Nephron (organoid): ENCODE measurements at regions not wholly inside any gene's neighbourhood (a gene's known extent, or its start where the extent isn't known, plus 50 kb on each side); places are given as distances from the start of the nearest gene placed in this dataset.

Experiments used
- H3K27ac Mint-ChIP-seq, 3 experiments: 2 replicates each; pipeline ENCODE4 v1.8.0; 2020; ENCODE audit warnings: mixed read lengths in 3 of 3, mild to moderate bottlenecking in 2 of 3, moderate library complexity in 1 of 3
- H3K27me3 Mint-ChIP-seq: 2 replicates; pipeline ENCODE4 v1.8.0; 2021; ENCODE audit warnings: low read depth, mild to moderate bottlenecking, moderate library complexity, mixed read lengths
- H3K36me3 Mint-ChIP-seq: 2 replicates; pipeline ENCODE4 v1.8.0; 2020; ENCODE audit warnings: low read depth, mixed read lengths
- H3K4me1 Mint-ChIP-seq: 2 replicates; pipeline ENCODE4 v1.8.0; 2020; ENCODE audit warnings: mixed read lengths
- H3K4me3 Mint-ChIP-seq, 3 experiments: 2 replicates each; pipeline ENCODE4 v1.8.0; 2020; ENCODE audit warnings: mild to moderate bottlenecking in 3 of 3, mixed read lengths in 3 of 3, moderate library complexity in 2 of 3
- H3K9me3 Mint-ChIP-seq: 2 replicates; pipeline ENCODE4 v1.8.0; 2020; ENCODE audit warnings: mixed read lengths
- CTCF ChIP-seq, 3 experiments: fragments of 200-600 bp; sonication (generic); IDR thresholded peaks; one replicate each; pipeline ENCODE4 v1.5.0; 2021; ENCODE audit warnings: antibody characterized with exemption in 3 of 3; ENCODE audit not compliant: unreplicated experiment in 3 of 3

GRCh38 chr4:160877087-160877790, 1286.6 kb downstream of the FSTL5 start:
- H3K4me1 Mint-ChIP-seq = no peaks in the 10 kb centered on the region
- H3K27me3 Mint-ChIP-seq = peaks cover 4% of the 10 kb centered on the region
- no peak overlapping the region for H3K4me3 Mint-ChIP-seq
- peaks cover 2% of the 10 kb centered on the region for H3K9me3 Mint-ChIP-seq
- no peaks in the 10 kb centered on the region for H3K36me3 Mint-ChIP-seq
- no peak for TF ChIP-seq CTCF (IDR thresholded peaks at IDR 0.05; ENCODE audit: unreplicated experiment in 3 of 3)
- H3K27ac Mint-ChIP-seq = no peak overlapping the region

DNA sequence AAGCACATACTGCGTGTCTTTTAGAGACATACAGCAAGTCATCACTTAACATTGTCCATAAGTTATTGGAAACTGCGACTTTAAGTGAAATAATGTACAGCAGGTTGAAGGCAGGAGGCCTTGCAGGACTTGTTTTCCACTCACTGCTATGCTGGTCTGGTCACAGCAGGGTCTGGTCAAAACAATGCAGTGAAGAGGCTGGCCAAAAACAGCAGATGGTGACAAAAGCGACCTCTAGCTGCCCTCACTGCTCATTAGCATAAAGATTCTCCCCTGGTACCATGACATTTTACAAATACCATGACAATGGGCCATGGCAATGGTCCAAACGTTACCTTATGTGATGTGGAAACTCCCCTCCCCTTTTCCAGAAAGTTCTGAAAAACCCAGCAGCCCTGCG, 1283.6 kb downstream of the FSTL5 start:
- Mint-ChIP-seq H3K27ac (no peak overlapping the region), H3K4me3 (no peak overlapping the region)
- no peak for TF ChIP-seq CTCF (IDR thresholded peaks at IDR 0.05; ENCODE audit: unreplicated experiment in 3 of 3)

DNA sequence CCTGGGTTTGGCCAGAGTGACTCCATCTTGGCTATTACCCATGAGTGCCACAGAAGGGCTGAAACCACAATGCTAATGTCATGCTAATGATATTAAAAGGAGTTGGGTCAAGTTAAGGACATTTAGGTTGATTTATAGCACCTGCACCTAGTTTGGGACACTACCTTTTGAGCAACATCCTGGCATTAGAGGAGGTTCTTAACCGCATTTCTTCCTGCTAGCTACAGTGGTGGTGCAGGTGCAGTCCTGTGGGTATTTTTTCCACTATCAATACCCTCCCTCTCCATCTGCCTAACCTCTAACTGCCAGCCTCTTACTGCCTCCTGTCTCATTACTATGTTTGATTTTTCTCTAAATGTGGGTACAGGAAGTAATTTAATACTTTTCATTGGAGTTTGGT, 1276.1 kb downstream of the FSTL5 start:
- no peaks in the 10 kb centered on the region for H3K36me3 Mint-ChIP-seq

More for the DNA sequence above, 1283.6 kb downstream of the FSTL5 start:
- H3K4me1 Mint-ChIP-seq = no peaks in the 10 kb centered on the region
- H3K9me3 Mint-ChIP-seq = peaks cover 9% of the 10 kb centered on the region
- H3K36me3 Mint-ChIP-seq = no peaks in the 10 kb centered on the region
- peaks cover 4% of the 10 kb centered on the region for H3K27me3 Mint-ChIP-seq

GRCh38 chr4:160894128-160894527, 1269.7 kb downstream of the FSTL5 start:
- H3K4me1 Mint-ChIP-seq = no peaks in the 10 kb centered on the region
- no peak overlapping the region for H3K4me3 Mint-ChIP-seq
- H3K27me3 Mint-ChIP-seq = no peaks in the 10 kb centered on the region
- no peak overlapping the region for H3K27ac Mint-ChIP-seq
- no peaks in the 10 kb centered on the region for H3K36me3 Mint-ChIP-seq
- TF ChIP-seq CTCF (IDR thresholded peaks at IDR 0.05; ENCODE audit: unreplicated experiment in 3 of 3) = no peak
- no peaks in the 10 kb centered on the region for H3K9me3 Mint-ChIP-seq

More for the DNA sequence above, 1276.1 kb downstream of the FSTL5 start:
- Mint-ChIP-seq H3K27ac (no peak overlapping the region), H3K9me3 (peaks cover 6% of the 10 kb centered on the region), H3K27me3 (no peaks in the 10 kb centered on the region), H3K4me3 (no peak overlapping the region), H3K4me1 (no peaks in the 10 kb centered on the region)
- no peak for TF ChIP-seq CTCF (IDR thresholded peaks at IDR 0.05; ENCODE audit: unreplicated experiment in 3 of 3)

- no peaks in the 10 kb centered on the region for H3K4me1 Mint-ChIP-seq
- no peak for TF ChIP-seq CTCF (IDR thresholded peaks at IDR 0.05; ENCODE audit: unreplicated experiment in 3 of 3)
- H3K27ac Mint-ChIP-seq = peak overlapping the region in 2 of 3 experiments; percentile 4 to 25
- no peaks in the 10 kb centered on the region for H3K27me3 Mint-ChIP-seq
- H3K9me3 Mint-ChIP-seq = no peaks in the 10 kb centered on the region
- H3K4me3 Mint-ChIP-seq = no peak overlapping the region
- H3K36me3 Mint-ChIP-seq = no peaks in the 10 kb centered on the region
Measured at GRCh38 chr4:160894809-160895208, 1269.0 kb downstream of the FSTL5 start.

DNA sequence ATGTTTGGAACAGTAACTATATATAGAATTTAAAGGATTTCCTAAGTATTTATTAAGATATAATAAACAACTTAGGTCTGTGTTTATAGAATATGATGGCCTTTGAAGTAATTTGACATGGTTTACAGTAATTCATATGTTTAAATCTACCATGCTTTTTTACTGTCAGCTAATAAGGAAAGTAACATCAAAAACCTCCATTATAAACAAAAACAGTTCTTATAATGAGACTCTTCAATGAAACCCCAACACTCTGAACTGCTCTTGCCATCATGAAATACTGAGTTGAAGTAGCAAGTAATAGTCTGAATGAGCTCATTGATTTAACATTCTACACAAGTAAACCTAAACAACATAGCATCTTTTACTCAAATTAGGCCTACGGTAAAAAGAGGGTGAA, 1236.5 kb downstream of the FSTL5 start:
- Mint-ChIP-seq H3K4me3 (no peak overlapping the region), H3K27me3 (no peaks in the 10 kb centered on the region), H3K9me3 (no peaks in the 10 kb centered on the region), H3K27ac (no peak overlapping the region), H3K36me3 (no peaks in the 10 kb centered on the region), H3K4me1 (no peaks in the 10 kb centered on the region)
- no peak for TF ChIP-seq CTCF (IDR thresholded peaks at IDR 0.05; ENCODE audit: unreplicated experiment in 3 of 3)
